ENCODE measurements at regions not wholly inside any gene's neighbourhood (a gene's known extent, or its start where the extent isn't known, plus 50 kb on each side); places are given as distances from the start of the nearest gene placed in this dataset.

- Histone ChIP-seq H3K79me2 (ENCODE audit: insufficient read depth, low read length) (no peaks in the 10 kb centered on the region), H3K4me3 (ENCODE audit: low read depth in 1 of 2, low read length in 2 of 2) (no peak overlapping the region), H3K36me3 (ENCODE audit: insufficient read depth, low read length) (no peaks in the 10 kb centered on the region), H3K9me3 (ENCODE audit: insufficient read depth, low read length, severe bottlenecking) (no peaks in the 10 kb centered on the region), H3K4me2 (ENCODE audit: insufficient read depth, low read length) (no peak overlapping the region), H2AFZ (ENCODE audit: low read depth, low read length) (no peak overlapping the region), H3K27me3 (ENCODE audit: insufficient read depth, low read length, poor library complexity) (no peaks in the 10 kb centered on the region), H3K4me1 (ENCODE audit: insufficient read depth, low read length) (no peaks in the 10 kb centered on the region), H3K27ac (ENCODE audit: low read length) (no peak overlapping the region), H3K9ac (ENCODE audit: low read depth, low read length) (no peak overlapping the region), H4K20me1 (ENCODE audit: insufficient read depth, low read length) (no peaks in the 10 kb centered on the region)
- ATAC-seq (ENCODE audit: insufficient read depth, low read depth) (no peak), DNase-seq (no peak)
- TF ChIP-seq EZH2 (IDR thresholded peaks at IDR 0.05; ENCODE audit: borderline replicate concordance, low read depth, low read length, severe bottlenecking) (no peak), CTCF (IDR thresholded peaks at IDR 0.05; ENCODE audit: borderline replicate concordance, extremely low read depth, low read length, poor library complexity, severe bottlenecking) (no peak)
These were observed 230.3 kb downstream of the OSR1 start for GRCh38 chr2:19128148-19128547.

- Histone ChIP-seq H3K4me2 (ENCODE audit: insufficient read depth, low read length) (no peak overlapping the region), H3K4me3 (ENCODE audit: low read depth in 1 of 2, low read length in 2 of 2) (no peak overlapping the region), H3K36me3 (ENCODE audit: insufficient read depth, low read length) (no peaks in the 10 kb centered on the region), H3K4me1 (ENCODE audit: insufficient read depth, low read length) (no peaks in the 10 kb centered on the region), H4K20me1 (ENCODE audit: insufficient read depth, low read length) (no peaks in the 10 kb centered on the region), H3K9ac (ENCODE audit: low read depth, low read length) (no peak overlapping the region), H3K27me3 (ENCODE audit: insufficient read depth, low read length, poor library complexity) (no peaks in the 10 kb centered on the region), H3K9me3 (ENCODE audit: insufficient read depth, low read length, severe bottlenecking) (no peaks in the 10 kb centered on the region), H3K79me2 (ENCODE audit: insufficient read depth, low read length) (no peaks in the 10 kb centered on the region), H2AFZ (ENCODE audit: low read depth, low read length) (no peak overlapping the region), H3K27ac (ENCODE audit: low read length) (no peak overlapping the region)
- TF ChIP-seq EZH2 (IDR thresholded peaks at IDR 0.05; ENCODE audit: borderline replicate concordance, low read depth, low read length, severe bottlenecking) (no peak), CTCF (IDR thresholded peaks at IDR 0.05; ENCODE audit: borderline replicate concordance, extremely low read depth, low read length, poor library complexity, severe bottlenecking) (no peak)
- ATAC-seq (ENCODE audit: insufficient read depth, low read depth), result no peak
- DNase-seq, result no peak
These were observed 230.8 kb downstream of the OSR1 start for GRCh38 chr2:19127616-19128015.

- TF ChIP-seq EZH2 (IDR thresholded peaks at IDR 0.05; ENCODE audit: borderline replicate concordance, low read depth, low read length, severe bottlenecking), result no peak
- Histone ChIP-seq H3K4me1 (ENCODE audit: insufficient read depth, low read length) (no peaks in the 10 kb centered on the region), H2AFZ (ENCODE audit: low read depth, low read length) (no peak overlapping the region)
These were observed 232.3 kb downstream of the OSR1 start for GRCh38 chr2:19125901-19126680.

GRCh38 chr2:19124135-19124534, 234.3 kb downstream of the OSR1 start:
- no peaks in the 10 kb centered on the region for H3K79me2 ChIP-seq (ENCODE audit: insufficient read depth, low read length)
- DNase-seq, result no peak
- no peak overlapping the region for H3K4me2 ChIP-seq (ENCODE audit: insufficient read depth, low read length)
- no peak for ATAC-seq (ENCODE audit: insufficient read depth, low read depth)
- H3K4me1 ChIP-seq (ENCODE audit: insufficient read depth, low read length), result no peaks in the 10 kb centered on the region
- H3K9me3 ChIP-seq (ENCODE audit: insufficient read depth, low read length, severe bottlenecking), result no peaks in the 10 kb centered on the region
- H3K9ac ChIP-seq (ENCODE audit: low read depth, low read length), result no peak overlapping the region
- H4K20me1 ChIP-seq (ENCODE audit: insufficient read depth, low read length), result no peaks in the 10 kb centered on the region
- TF ChIP-seq EZH2 (IDR thresholded peaks at IDR 0.05; ENCODE audit: borderline replicate concordance, low read depth, low read length, severe bottlenecking) (no peak), CTCF (IDR thresholded peaks at IDR 0.05; ENCODE audit: borderline replicate concordance, extremely low read depth, low read length, poor library complexity, severe bottlenecking) (no peak)
- no peaks in the 10 kb centered on the region for H3K27me3 ChIP-seq (ENCODE audit: insufficient read depth, low read length, poor library complexity)
- H3K4me3 ChIP-seq (ENCODE audit: low read depth in 1 of 2, low read length in 2 of 2), result no peak overlapping the region
- H3K36me3 ChIP-seq (ENCODE audit: insufficient read depth, low read length), result no peaks in the 10 kb centered on the region
- H2AFZ ChIP-seq (ENCODE audit: low read depth, low read length), result no peak overlapping the region
- no peak overlapping the region for H3K27ac ChIP-seq (ENCODE audit: low read length)

More at GRCh38 chr2:19125901-19126680, 232.3 kb downstream of the OSR1 start:
- Histone ChIP-seq H3K4me2 (ENCODE audit: insufficient read depth, low read length) (no peak overlapping the region), H4K20me1 (ENCODE audit: insufficient read depth, low read length) (no peaks in the 10 kb centered on the region), H3K79me2 (ENCODE audit: insufficient read depth, low read length) (no peaks in the 10 kb centered on the region), H3K27me3 (ENCODE audit: insufficient read depth, low read length, poor library complexity) (no peaks in the 10 kb centered on the region), H3K9ac (ENCODE audit: low read depth, low read length) (no peak overlapping the region), H3K9me3 (ENCODE audit: insufficient read depth, low read length, severe bottlenecking) (no peaks in the 10 kb centered on the region), H3K4me3 (ENCODE audit: low read depth in 1 of 2, low read length in 2 of 2) (no peak overlapping the region), H3K36me3 (ENCODE audit: insufficient read depth, low read length) (no peaks in the 10 kb centered on the region), H3K27ac (ENCODE audit: low read length) (no peak overlapping the region)
- no peak for ATAC-seq (ENCODE audit: insufficient read depth, low read depth)
- no peak for DNase-seq
